ENCODE measurements at regions not wholly inside any gene's neighbourhood (a gene's known extent, or its start where the extent isn't known, plus 50 kb on each side); places are given as distances from the start of the nearest gene placed in this dataset.

DNA sequence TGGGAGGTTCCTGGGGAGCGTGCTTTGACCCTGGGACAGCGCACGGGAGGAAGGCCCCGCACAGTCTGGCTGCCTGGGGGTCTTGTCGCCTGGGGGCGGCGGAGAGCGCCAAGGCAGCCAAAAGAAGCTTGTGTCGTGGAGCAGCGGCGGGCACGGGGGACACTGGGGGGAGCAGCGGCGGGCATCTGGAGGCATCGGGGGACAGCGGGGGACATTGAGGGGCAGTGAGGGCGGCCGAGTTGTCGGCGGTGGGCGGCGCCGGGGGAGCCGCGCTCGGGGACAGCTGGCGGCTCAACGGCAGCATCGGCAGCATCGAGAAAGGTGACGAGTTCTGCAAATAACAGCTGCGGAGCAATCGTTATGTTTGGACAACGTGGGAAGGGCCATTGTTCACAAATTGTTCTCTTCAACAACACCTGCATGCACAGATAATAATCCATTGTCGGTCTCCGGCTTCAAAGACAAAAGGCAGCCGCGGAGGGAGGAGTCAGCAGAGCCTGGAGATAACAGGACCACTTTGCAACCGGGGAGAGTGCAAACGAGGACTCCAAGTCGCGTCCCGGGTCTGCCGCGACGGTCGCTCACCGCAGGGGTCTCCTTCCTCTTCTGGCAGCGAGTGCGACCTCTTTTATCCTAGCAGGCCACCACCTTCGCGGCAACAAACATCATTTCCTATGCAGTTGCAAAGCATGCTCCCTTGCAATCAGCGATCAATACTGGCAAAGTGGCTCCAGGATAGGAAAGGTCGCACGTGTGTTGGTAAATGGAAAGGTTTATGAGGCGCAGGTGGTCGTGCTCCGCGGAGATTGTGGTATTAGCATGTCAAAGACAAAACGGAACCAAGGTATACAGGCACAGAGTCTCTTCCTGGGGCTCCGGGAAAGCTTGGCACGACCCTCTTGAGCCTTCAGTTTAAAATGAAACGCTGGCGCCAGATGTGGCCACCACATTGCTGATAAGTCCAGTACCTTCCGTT is 132.3 kb upstream of the DLX2 start (continued):
- TF ChIP-seq RBBP5 (IDR thresholded peaks at IDR 0.05; ENCODE audit: borderline replicate concordance, low read depth, low read length) (0 out of 2 replicates have a peak, but pooled peaks have one; percentile 41), NANOG (IDR thresholded peaks at IDR 0.05; ENCODE audit: insufficient read depth, low read depth, low read length, poor library complexity, severe bottlenecking) (no peak), GTF2F1 (IDR thresholded peaks at IDR 0.05; ENCODE audit: borderline replicate concordance, low read depth, low read length) (no peak), EZH2 (IDR thresholded peaks at IDR 0.05; ENCODE audit: low read depth, low read length, severe bottlenecking) (peak; percentile 54), TAF7 (optimal IDR thresholded peaks at IDR 0.05; ENCODE audit: borderline replicate concordance, low read depth, low read length) (no peak), NRF1 (IDR thresholded peaks at IDR 0.05; ENCODE audit: low read depth, low read length) (no peak), CTBP2 (IDR thresholded peaks at IDR 0.05; ENCODE audit: borderline replicate concordance, insufficient read depth, insufficient read length, low read length) (no peak), CBX8 (IDR thresholded peaks at IDR 0.05; ENCODE audit: borderline replicate concordance, low read depth, low read length) (no peak), EGR1 (IDR thresholded peaks at IDR 0.05; ENCODE audit: borderline replicate concordance, low read depth, low read length) (no peak), CREB1 (IDR thresholded peaks at IDR 0.05) (peak; percentile 18; the same call in 1 of the 2 replicates), HDAC2 (IDR thresholded peaks at IDR 0.05; ENCODE audit: borderline replicate concordance in 1 of 2, low read depth in 2 of 2, low read length in 2 of 2) (peak; percentile 49 to 51; a peak in 1 of 4 replicates), SIX5 (IDR thresholded peaks at IDR 0.05; ENCODE audit: low read depth, low read length) (no peak), TCF12 (IDR thresholded peaks at IDR 0.05; ENCODE audit: low read depth, low read length) (no peak), BACH1 (IDR thresholded peaks at IDR 0.05; ENCODE audit: low read length) (no peak), YY1 (IDR thresholded peaks at IDR 0.05; ENCODE audit: low read depth, low read length) (no peak), PHF8 (conservative IDR thresholded peaks at IDR 0.05; ENCODE audit: low read depth, low read length) (no peak), ASH2L (IDR thresholded peaks at IDR 0.05; ENCODE audit: low read length) (peak; percentile 90), BRCA1 (IDR thresholded peaks at IDR 0.05; ENCODE audit: low read depth, low read length) (no peak)
- TF ChIP-seq, protein P1, sequence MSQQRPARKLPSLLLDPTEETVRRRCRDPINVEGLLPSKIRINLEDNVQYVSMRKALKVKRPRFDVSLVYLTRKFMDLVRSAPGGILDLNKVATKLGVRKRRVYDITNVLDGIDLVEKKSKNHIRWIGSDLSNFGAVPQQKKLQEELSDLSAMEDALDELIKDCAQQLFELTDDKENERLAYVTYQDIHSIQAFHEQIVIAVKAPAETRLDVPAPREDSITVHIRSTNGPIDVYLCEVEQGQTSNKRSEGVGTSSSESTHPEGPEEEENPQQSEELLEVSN (IDR thresholded peaks at IDR 0.05): peak; percentile 57
- TF ChIP-seq, protein P2, sequence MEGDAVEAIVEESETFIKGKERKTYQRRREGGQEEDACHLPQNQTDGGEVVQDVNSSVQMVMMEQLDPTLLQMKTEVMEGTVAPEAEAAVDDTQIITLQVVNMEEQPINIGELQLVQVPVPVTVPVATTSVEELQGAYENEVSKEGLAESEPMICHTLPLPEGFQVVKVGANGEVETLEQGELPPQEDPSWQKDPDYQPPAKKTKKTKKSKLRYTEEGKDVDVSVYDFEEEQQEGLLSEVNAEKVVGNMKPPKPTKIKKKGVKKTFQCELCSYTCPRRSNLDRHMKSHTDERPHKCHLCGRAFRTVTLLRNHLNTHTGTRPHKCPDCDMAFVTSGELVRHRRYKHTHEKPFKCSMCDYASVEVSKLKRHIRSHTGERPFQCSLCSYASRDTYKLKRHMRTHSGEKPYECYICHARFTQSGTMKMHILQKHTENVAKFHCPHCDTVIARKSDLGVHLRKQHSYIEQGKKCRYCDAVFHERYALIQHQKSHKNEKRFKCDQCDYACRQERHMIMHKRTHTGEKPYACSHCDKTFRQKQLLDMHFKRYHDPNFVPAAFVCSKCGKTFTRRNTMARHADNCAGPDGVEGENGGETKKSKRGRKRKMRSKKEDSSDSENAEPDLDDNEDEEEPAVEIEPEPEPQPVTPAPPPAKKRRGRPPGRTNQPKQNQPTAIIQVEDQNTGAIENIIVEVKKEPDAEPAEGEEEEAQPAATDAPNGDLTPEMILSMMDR (IDR thresholded peaks at IDR 0.05; ENCODE audit: control extremely low read depth in 1 of 3, insufficient read depth in 1 of 3, low read depth in 1 of 3, low read length in 3 of 3): no peak
